Rectal smooth muscle tissue (tissue), 1 donor: ENCODE measurements at regions not wholly inside any gene's neighbourhood (a gene's known extent, or its start where the extent isn't known, plus 50 kb on each side); places are given as distances from the start of the nearest gene placed in this dataset.

Source experiments
- H3K27ac ChIP-seq: one replicate; pipeline ENCODE4 v1.7.0; 2013; ENCODE audit warnings: low read depth, low read length, inconsistent platforms
- H3K27me3 ChIP-seq: one replicate; pipeline ENCODE4 v1.7.0; 2013; ENCODE audit warnings: low read length; ENCODE audit not compliant: control insufficient read depth, insufficient read depth
- H3K36me3 ChIP-seq: one replicate; pipeline ENCODE4 v1.7.0; 2013; ENCODE audit warnings: low read length; ENCODE audit not compliant: control insufficient read depth, insufficient read depth
- H3K4me1 ChIP-seq: one replicate; pipeline ENCODE4 v1.7.0; 2013; ENCODE audit warnings: low read length; ENCODE audit not compliant: control insufficient read depth, insufficient read depth
- H3K4me3 ChIP-seq: one replicate; pipeline ENCODE4 v1.7.0; 2013; ENCODE audit warnings: low read length
- H3K9ac ChIP-seq: one replicate; pipeline ENCODE4 v1.7.0; 2013; ENCODE audit warnings: low read length

- Histone ChIP-seq H3K36me3 (no peaks in the 10 kb centered on the region), H3K27me3 (no peaks in the 10 kb centered on the region), H3K4me1 (no peaks in the 10 kb centered on the region), H3K9ac (no peak overlapping the region), H3K4me3 (no peak overlapping the region), H3K27ac (no peak overlapping the region)
These were observed 161.8 kb upstream of the DTNA start for GRCh38 chr18:34548120-34548972.

- no peaks in the 10 kb centered on the region for H3K4me1 ChIP-seq
- H3K4me3 ChIP-seq, result no peak overlapping the region
- H3K9ac ChIP-seq, result no peak overlapping the region
- no peak overlapping the region for H3K27ac ChIP-seq
- H3K36me3 ChIP-seq, result no peaks in the 10 kb centered on the region
- H3K27me3 ChIP-seq, result no peaks in the 10 kb centered on the region
These were observed 161.2 kb upstream of the DTNA start for GRCh38 chr18:34548973-34549294.

GRCh38 chr18:34549367-34549766, 160.7 kb upstream of the DTNA start:
- no peak overlapping the region for H3K27ac ChIP-seq
- no peaks in the 10 kb centered on the region for H3K27me3 ChIP-seq
- no peaks in the 10 kb centered on the region for H3K36me3 ChIP-seq
- no peak overlapping the region for H3K4me3 ChIP-seq
- H3K4me1 ChIP-seq, result no peaks in the 10 kb centered on the region
- H3K9ac ChIP-seq, result no peak overlapping the region

- Histone ChIP-seq H3K9ac (no peak overlapping the region), H3K27me3 (no peaks in the 10 kb centered on the region), H3K27ac (no peak overlapping the region), H3K4me3 (no peak overlapping the region), H3K4me1 (no peaks in the 10 kb centered on the region), H3K36me3 (no peaks in the 10 kb centered on the region)
These were observed 159.9 kb upstream of the DTNA start for GRCh38 chr18:34550156-34550555.

- Histone ChIP-seq H3K4me1 (no peaks in the 10 kb centered on the region), H3K27ac (no peak overlapping the region), H3K27me3 (no peaks in the 10 kb centered on the region), H3K4me3 (no peak overlapping the region), H3K9ac (no peak overlapping the region), H3K36me3 (no peaks in the 10 kb centered on the region)
These were observed 159.2 kb upstream of the DTNA start for GRCh38 chr18:34550902-34551301.

- no peaks in the 10 kb centered on the region for H3K4me1 ChIP-seq
- no peak overlapping the region for H3K9ac ChIP-seq
- no peaks in the 10 kb centered on the region for H3K36me3 ChIP-seq
- H3K27me3 ChIP-seq, result no peaks in the 10 kb centered on the region
- H3K4me3 ChIP-seq, result no peak overlapping the region
- H3K27ac ChIP-seq, result no peak overlapping the region
These were observed 158.3 kb upstream of the DTNA start for GRCh38 chr18:34551824-34552223.

- Histone ChIP-seq H3K4me3 (no peak overlapping the region), H3K27ac (no peak overlapping the region), H3K9ac (no peak overlapping the region)
These were observed 147.7 kb upstream of the DTNA start for GRCh38 chr18:34562252-34562870.

GRCh38 chr18:34567857-34568256, 142.2 kb upstream of the DTNA start:
- Histone ChIP-seq H3K27me3 (no peaks in the 10 kb centered on the region), H3K4me3 (no peak overlapping the region), H3K27ac (no peak overlapping the region), H3K9ac (no peak overlapping the region), H3K36me3 (no peaks in the 10 kb centered on the region), H3K4me1 (no peaks in the 10 kb centered on the region)

More at GRCh38 chr18:34562252-34562870, 147.7 kb upstream of the DTNA start:
- Histone ChIP-seq H3K36me3 (no peaks in the 10 kb centered on the region), H3K27me3 (no peaks in the 10 kb centered on the region), H3K4me1 (no peaks in the 10 kb centered on the region)

GRCh38 chr18:34576622-34577021, 133.5 kb upstream of the DTNA start:
- H3K4me1 ChIP-seq, result no peaks in the 10 kb centered on the region
- no peak overlapping the region for H3K9ac ChIP-seq
- H3K4me3 ChIP-seq, result no peak overlapping the region
- no peaks in the 10 kb centered on the region for H3K27me3 ChIP-seq
- no peaks in the 10 kb centered on the region for H3K36me3 ChIP-seq
- H3K27ac ChIP-seq, result no peak overlapping the region

- no peaks in the 10 kb centered on the region for H3K27me3 ChIP-seq
- no peaks in the 10 kb centered on the region for H3K4me1 ChIP-seq
- no peak overlapping the region for H3K9ac ChIP-seq
- no peak overlapping the region for H3K4me3 ChIP-seq
- no peak overlapping the region for H3K27ac ChIP-seq
- H3K36me3 ChIP-seq, result no peaks in the 10 kb centered on the region
These were observed 126.2 kb upstream of the DTNA start for GRCh38 chr18:34583895-34584294.

- no peak overlapping the region for H3K4me3 ChIP-seq
- H3K27me3 ChIP-seq, result no peaks in the 10 kb centered on the region
- H3K4me1 ChIP-seq, result peaks cover 3% of the 10 kb centered on the region
- no peak overlapping the region for H3K9ac ChIP-seq
- H3K27ac ChIP-seq, result no peak overlapping the region
- no peaks in the 10 kb centered on the region for H3K36me3 ChIP-seq
These were observed 119.6 kb upstream of the DTNA start for GRCh38 chr18:34590503-34590902.

- no peak overlapping the region for H3K4me3 ChIP-seq
- H3K9ac ChIP-seq, result no peak overlapping the region
- peaks cover 3% of the 10 kb centered on the region for H3K4me1 ChIP-seq
- no peaks in the 10 kb centered on the region for H3K27me3 ChIP-seq
- no peaks in the 10 kb centered on the region for H3K36me3 ChIP-seq
- no peak overlapping the region for H3K27ac ChIP-seq
These were observed 118.1 kb upstream of the DTNA start for GRCh38 chr18:34591920-34592444.

GRCh38 chr18:34592481-34592880, 117.6 kb upstream of the DTNA start:
- H3K4me1 ChIP-seq, result peaks cover 3% of the 10 kb centered on the region
- no peak overlapping the region for H3K9ac ChIP-seq
- no peaks in the 10 kb centered on the region for H3K36me3 ChIP-seq
- H3K27ac ChIP-seq, result peak overlapping the region; percentile 86
- H3K4me3 ChIP-seq, result no peak overlapping the region
- H3K27me3 ChIP-seq, result no peaks in the 10 kb centered on the region
